Mesendoderm (in vitro differentiated cells): ENCODE measurements at regions not wholly inside any gene's neighbourhood (a gene's known extent, or its start where the extent isn't known, plus 50 kb on each side); places are given as distances from the start of the nearest gene placed in this dataset.

Experiments
- DNase-seq: peaks from one replicate; pipeline ENCODE4 v3.0.0; 2013
- H2AK5ac ChIP-seq: 2 replicates; pipeline ENCODE4 v1.6.1; 2013; ENCODE audit warnings: low read length, inconsistent platforms
- H2BK120ac ChIP-seq: 2 replicates; pipeline ENCODE4 v1.6.1; 2013; ENCODE audit warnings: low read depth, mild to moderate bottlenecking, low read length, moderate library complexity, mixed read lengths
- H2BK15ac ChIP-seq: replicated peaks from 2 replicates; pipeline ENCODE4 v1.6.1; 2013; ENCODE audit warnings: low read depth, mild to moderate bottlenecking, moderate library complexity
- H2BK5ac ChIP-seq: 2 replicates; pipeline ENCODE4 v1.6.1; 2013; ENCODE audit warnings: low read length, inconsistent platforms
- H3K18ac ChIP-seq: 2 replicates; pipeline ENCODE4 v1.6.1; 2013; ENCODE audit warnings: mild to moderate bottlenecking, low read length, mixed read lengths
- H3K23ac ChIP-seq: one replicate; pipeline ENCODE4 v1.6.1; 2013; ENCODE audit warnings: low read length
- H3K27ac ChIP-seq: 2 replicates; pipeline ENCODE4 v1.5.1; 2013; ENCODE audit warnings: low read depth, mild to moderate bottlenecking, inconsistent platforms, low read length, moderate library complexity
- H3K27me3 ChIP-seq: 2 replicates; pipeline ENCODE4 v1.6.1; 2013; ENCODE audit warnings: low read length, control low read depth, mild to moderate bottlenecking, inconsistent platforms; ENCODE audit not compliant: insufficient read depth, poor library complexity
- H3K36me3 ChIP-seq: 2 replicates; pipeline ENCODE4 v1.6.1; 2013; ENCODE audit warnings: low read length, inconsistent platforms; ENCODE audit not compliant: control insufficient read depth, insufficient read depth
- H3K4ac ChIP-seq: one replicate; pipeline ENCODE4 v1.6.1; 2013; ENCODE audit warnings: low read depth, mild to moderate bottlenecking, low read length, moderate library complexity
- H3K4me1 ChIP-seq: 2 replicates; pipeline ENCODE4 v1.6.1; 2013; ENCODE audit warnings: low read depth, low read length, inconsistent platforms; ENCODE audit not compliant: control insufficient read depth
- H3K4me2 ChIP-seq: 2 replicates; pipeline ENCODE4 v1.6.1; 2013; ENCODE audit warnings: low read length
- H3K4me3 ChIP-seq: 2 replicates; pipeline ENCODE4 v1.5.1; 2013; ENCODE audit warnings: mild to moderate bottlenecking, low read length
- H3K56ac ChIP-seq: one replicate; pipeline ENCODE4 v1.6.1; 2013; ENCODE audit warnings: low read length
- H3K79me1 ChIP-seq: 2 replicates; pipeline ENCODE4 v1.6.1; 2013; ENCODE audit warnings: low read length, inconsistent platforms
- H3K79me2 ChIP-seq: 2 replicates; pipeline ENCODE4 v1.6.1; 2013; ENCODE audit warnings: mild to moderate bottlenecking, low read length; ENCODE audit not compliant: control insufficient read depth, insufficient read depth
- H3K9ac ChIP-seq: 2 replicates; pipeline ENCODE4 v1.6.1; 2013; ENCODE audit warnings: low read length, inconsistent platforms
- H4K5ac ChIP-seq: one replicate; pipeline ENCODE4 v1.6.1; 2013; ENCODE audit warnings: low read length
- H4K8ac ChIP-seq: one replicate; pipeline ENCODE4 v1.6.1; 2013; ENCODE audit warnings: low read depth, mild to moderate bottlenecking, control low read depth, low read length, moderate library complexity
- WGBS: extraction: QIAGEN DNeasy Blood & Tissue Kit; methylation state at CpG from one replicate; pipeline ENCODE4 v1.1.7; 2013; ENCODE audit warnings: low lambda C conversion rate, missing lambda C conversion rate; ENCODE audit not compliant: insufficient coverage; ENCODE audit errors: extremely low coverage; 5-methylcytosine and 5-hydroxymethylcytosine counted together

DNA sequence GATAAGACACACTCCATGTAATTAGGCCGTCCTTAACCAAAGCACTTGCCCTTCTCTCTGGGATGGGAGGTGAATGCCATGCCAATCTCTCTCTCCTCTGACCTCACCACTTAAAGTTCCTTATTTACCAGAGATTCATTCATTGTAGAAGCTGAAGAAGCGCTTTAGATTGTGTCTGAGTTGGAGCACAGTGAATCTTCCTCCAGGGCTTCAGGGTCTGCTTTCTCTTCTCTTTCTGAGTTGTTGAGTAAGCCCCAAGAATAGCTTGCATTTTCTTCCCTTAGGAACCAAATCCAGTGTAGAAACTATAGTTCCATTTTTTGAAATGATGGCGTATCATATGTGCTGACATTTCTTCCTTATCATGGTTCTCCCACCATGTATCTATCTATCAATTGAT, 104.5 kb upstream of the MAML3 start:
- Histone ChIP-seq H2BK120ac (no peak overlapping the region), H2AK5ac (no peak overlapping the region), H4K8ac (no peak overlapping the region), H3K79me1 (no peaks in the 10 kb centered on the region), H3K4me2 (no peak overlapping the region), H3K56ac (no peak overlapping the region), H3K23ac (no peak overlapping the region), H3K4ac (no peak overlapping the region), H3K4me1 (peaks cover 4% of the 10 kb centered on the region), H3K27ac (no peak overlapping the region), H3K36me3 (no peaks in the 10 kb centered on the region), H3K79me2 (no peaks in the 10 kb centered on the region), H3K4me3 (no peak overlapping the region), H2BK15ac (no peak overlapping the region), H3K18ac (no peak overlapping the region), H2BK5ac (no peak overlapping the region), H4K5ac (no peak overlapping the region), H3K9ac (no peak overlapping the region), H3K27me3 (no peaks in the 10 kb centered on the region)
- no CpG with 5 or more reads among the region's 3 CpGs for whole genome bisulfite sequencing
- no peak for DNase-seq

DNA sequence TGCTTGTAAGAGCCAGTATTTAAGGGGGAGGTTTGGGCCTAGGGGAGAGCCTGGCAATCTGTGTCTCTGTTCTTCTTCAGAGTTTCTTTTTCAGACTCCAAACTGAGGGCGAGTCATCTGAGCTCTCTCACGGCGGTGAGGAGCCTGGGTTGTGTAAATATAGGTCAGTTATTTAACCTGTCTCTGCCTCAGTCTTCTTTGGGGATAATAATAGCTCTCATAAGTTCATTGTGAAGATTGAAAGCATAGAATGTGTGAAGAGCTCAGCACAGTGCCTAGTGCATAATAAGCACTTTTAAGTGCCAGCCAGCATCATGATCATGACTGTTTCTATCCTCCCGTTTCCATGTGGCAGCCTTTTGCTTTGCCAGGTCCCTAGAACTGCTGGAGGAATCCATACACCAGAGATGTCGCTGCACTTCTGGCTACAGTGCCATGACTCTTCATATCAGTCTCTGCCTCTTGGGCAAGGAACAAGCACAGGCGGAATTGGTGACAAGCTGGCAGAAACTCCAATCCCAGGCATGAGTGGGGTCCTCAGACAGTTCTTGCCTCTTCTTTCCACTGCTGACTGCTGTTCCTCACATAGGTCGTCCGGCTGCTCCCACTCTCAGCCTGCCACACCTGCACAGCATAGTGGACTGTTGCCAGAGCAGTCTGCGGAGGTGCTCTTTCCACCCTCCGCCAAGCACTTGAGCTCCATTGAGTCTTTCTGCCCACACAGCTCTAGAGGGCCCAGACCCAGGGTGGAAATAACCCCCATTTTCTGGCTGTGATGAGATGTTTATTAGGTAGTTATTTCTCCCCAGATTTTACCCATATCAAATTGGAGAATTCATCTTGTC, 103.7 kb upstream of the MAML3 start:
- peak overlapping the region; percentile 58 for H2AK5ac ChIP-seq
- no peak overlapping the region for H3K56ac ChIP-seq
- no CpG with 5 or more reads among the region's 10 CpGs for WGBS
- no peak overlapping the region for H3K4me2 ChIP-seq
- H3K9ac ChIP-seq = no peak overlapping the region
- no peak for DNase-seq
- no peaks in the 10 kb centered on the region for H3K36me3 ChIP-seq
- H3K4ac ChIP-seq = no peak overlapping the region
- H3K4me3 ChIP-seq = no peak overlapping the region
- no peak overlapping the region for H2BK5ac ChIP-seq
- no peak overlapping the region for H2BK120ac ChIP-seq
- H3K27ac ChIP-seq = no peak overlapping the region
- H3K18ac ChIP-seq = no peak overlapping the region
- H3K79me2 ChIP-seq = no peaks in the 10 kb centered on the region
- no peaks in the 10 kb centered on the region for H3K27me3 ChIP-seq
- no peak overlapping the region for H2BK15ac ChIP-seq
- H4K5ac ChIP-seq = no peak overlapping the region
- no peaks in the 10 kb centered on the region for H3K79me1 ChIP-seq
- H3K4me1 ChIP-seq = peaks cover 3% of the 10 kb centered on the region
- H3K23ac ChIP-seq = no peak overlapping the region
- H4K8ac ChIP-seq = no peak overlapping the region

- H3K4me3 ChIP-seq = no peak overlapping the region
- H3K4me2 ChIP-seq = no peak overlapping the region
- H3K79me2 ChIP-seq = no peaks in the 10 kb centered on the region
- no peak overlapping the region for H2BK5ac ChIP-seq
- no peak overlapping the region for H3K4ac ChIP-seq
- H4K8ac ChIP-seq = no peak overlapping the region
- H3K56ac ChIP-seq = no peak overlapping the region
- no peaks in the 10 kb centered on the region for H3K27me3 ChIP-seq
- H3K36me3 ChIP-seq = no peaks in the 10 kb centered on the region
- no peak for DNase-seq
- no peak overlapping the region for H2BK120ac ChIP-seq
- H3K18ac ChIP-seq = no peak overlapping the region
- H4K5ac ChIP-seq = no peak overlapping the region
- H3K27ac ChIP-seq = no peak overlapping the region
- H3K9ac ChIP-seq = no peak overlapping the region
- no peak overlapping the region for H2AK5ac ChIP-seq
- H3K79me1 ChIP-seq = no peaks in the 10 kb centered on the region
- H3K23ac ChIP-seq = no peak overlapping the region
- no CpG with 5 or more reads among the region's 2 CpGs for WGBS
- no peak overlapping the region for H2BK15ac ChIP-seq
- peaks cover 8% of the 10 kb centered on the region for H3K4me1 ChIP-seq
Observed at GRCh38 chr4:140256941-140257340, 103.0 kb upstream of the MAML3 start.

DNA sequence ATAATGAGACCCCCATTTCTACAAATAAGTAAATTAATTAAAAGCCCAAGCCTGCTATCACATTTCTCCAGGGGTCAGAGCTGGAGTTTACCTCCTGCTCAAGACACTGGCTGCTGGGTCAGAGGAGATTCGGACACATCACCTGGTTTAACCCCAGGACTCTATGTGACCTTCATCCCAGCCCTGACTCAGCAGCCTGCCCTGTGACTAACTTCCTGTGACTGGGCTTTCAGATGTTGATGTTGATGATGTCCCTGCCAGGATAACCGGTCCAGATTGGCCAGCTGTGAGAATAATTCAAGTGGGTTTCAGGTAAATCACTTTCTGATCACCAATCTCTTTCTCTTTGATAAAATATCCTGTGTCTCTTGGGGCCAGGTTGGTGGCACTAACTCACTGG, 102.4 kb upstream of the MAML3 start:
- no peak overlapping the region for H2AK5ac ChIP-seq
- H3K4me2 ChIP-seq = no peak overlapping the region
- H3K27me3 ChIP-seq = no peaks in the 10 kb centered on the region
- peak; percentile 59 for DNase-seq
- H3K36me3 ChIP-seq = no peaks in the 10 kb centered on the region
- H4K5ac ChIP-seq = no peak overlapping the region
- no CpG with 5 or more reads among the region's 2 CpGs for WGBS
- H2BK5ac ChIP-seq = no peak overlapping the region
- H3K4me1 ChIP-seq = peaks cover 13% of the 10 kb centered on the region
- no peak overlapping the region for H3K4me3 ChIP-seq
- no peaks in the 10 kb centered on the region for H3K79me2 ChIP-seq
- no peak overlapping the region for H4K8ac ChIP-seq
- H3K18ac ChIP-seq = no peak overlapping the region
- no peak overlapping the region for H2BK120ac ChIP-seq
- H3K23ac ChIP-seq = no peak overlapping the region
- H3K9ac ChIP-seq = no peak overlapping the region
- H3K79me1 ChIP-seq = no peaks in the 10 kb centered on the region
- no peak overlapping the region for H2BK15ac ChIP-seq
- H3K4ac ChIP-seq = no peak overlapping the region
- H3K27ac ChIP-seq = no peak overlapping the region
- no peak overlapping the region for H3K56ac ChIP-seq

DNA sequence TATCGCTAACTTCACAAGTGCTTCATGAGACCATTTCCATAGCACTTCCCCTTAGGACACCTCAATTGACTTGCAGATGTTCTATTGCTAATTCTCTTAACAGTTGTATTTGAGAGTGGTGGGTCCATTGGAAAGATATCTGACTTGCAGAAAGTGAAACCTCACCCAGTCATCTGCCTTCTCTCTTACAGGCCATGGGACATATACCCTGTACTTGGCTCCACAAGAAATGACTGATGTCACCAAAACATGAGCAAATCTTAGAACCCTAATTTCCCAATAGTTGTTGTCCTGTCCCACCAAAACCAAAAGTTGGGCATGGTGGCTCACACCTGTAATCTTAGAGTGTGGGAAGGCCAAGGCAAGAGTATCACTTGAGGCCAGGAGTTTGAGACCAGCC, 101.9 kb upstream of the MAML3 start:
- Histone ChIP-seq H3K4me2 (no peak overlapping the region), H3K4ac (no peak overlapping the region), H3K27ac (no peak overlapping the region), H3K18ac (no peak overlapping the region), H2BK15ac (no peak overlapping the region), H3K36me3 (no peaks in the 10 kb centered on the region), H3K79me2 (no peaks in the 10 kb centered on the region), H4K5ac (no peak overlapping the region), H4K8ac (no peak overlapping the region), H3K23ac (no peak overlapping the region), H3K4me3 (no peak overlapping the region), H3K79me1 (no peaks in the 10 kb centered on the region), H3K27me3 (no peaks in the 10 kb centered on the region), H3K56ac (no peak overlapping the region), H3K9ac (no peak overlapping the region), H2BK120ac (no peak overlapping the region), H3K4me1 (peaks cover 14% of the 10 kb centered on the region), H2BK5ac (no peak overlapping the region), H2AK5ac (no peak overlapping the region)
- WGBS = no CpG with 5 or more reads among the region's 1 CpG
- no peak for DNase-seq

DNA sequence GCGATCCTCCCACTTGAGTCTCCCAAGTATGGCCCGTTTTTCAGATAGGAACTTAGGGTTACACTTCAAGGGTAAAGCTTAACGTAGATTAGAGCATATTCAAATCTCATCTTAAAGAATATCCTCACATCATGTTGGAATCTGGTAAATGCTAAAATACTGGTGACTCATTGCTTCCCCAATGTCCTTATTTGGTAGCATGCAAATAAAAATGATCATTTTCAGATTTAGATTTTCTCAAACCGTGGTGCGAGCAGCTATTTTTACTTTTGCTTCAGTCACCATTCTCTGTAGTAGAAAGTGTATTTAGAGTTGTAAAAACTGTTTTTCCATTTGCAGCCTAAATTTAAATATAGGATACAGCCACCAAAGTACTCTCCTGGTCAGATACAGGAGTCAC, 101.5 kb upstream of the MAML3 start:
- H3K4me1 ChIP-seq = peaks cover 14% of the 10 kb centered on the region
- H3K79me1 ChIP-seq = no peaks in the 10 kb centered on the region
- H3K36me3 ChIP-seq = no peaks in the 10 kb centered on the region
- H3K79me2 ChIP-seq = no peaks in the 10 kb centered on the region
- H4K8ac ChIP-seq = no peak overlapping the region
- H2BK5ac ChIP-seq = no peak overlapping the region
- H3K27ac ChIP-seq = no peak overlapping the region
- no CpG with 5 or more reads among the region's 5 CpGs for WGBS
- no peak overlapping the region for H3K4ac ChIP-seq
- DNase-seq = no peak
- H3K4me2 ChIP-seq = no peak overlapping the region
- no peaks in the 10 kb centered on the region for H3K27me3 ChIP-seq
- H3K9ac ChIP-seq = no peak overlapping the region
- no peak overlapping the region for H4K5ac ChIP-seq
- H3K18ac ChIP-seq = no peak overlapping the region
- no peak overlapping the region for H2AK5ac ChIP-seq
- no peak overlapping the region for H3K4me3 ChIP-seq
- no peak overlapping the region for H2BK120ac ChIP-seq
- H3K23ac ChIP-seq = no peak overlapping the region
- H3K56ac ChIP-seq = no peak overlapping the region
- H2BK15ac ChIP-seq = no peak overlapping the region
